ENCODE measurements at regions not wholly inside any gene's neighbourhood (a gene's known extent, or its start where the extent isn't known, plus 50 kb on each side); places are given as distances from the start of the nearest gene placed in this dataset.

DNA sequence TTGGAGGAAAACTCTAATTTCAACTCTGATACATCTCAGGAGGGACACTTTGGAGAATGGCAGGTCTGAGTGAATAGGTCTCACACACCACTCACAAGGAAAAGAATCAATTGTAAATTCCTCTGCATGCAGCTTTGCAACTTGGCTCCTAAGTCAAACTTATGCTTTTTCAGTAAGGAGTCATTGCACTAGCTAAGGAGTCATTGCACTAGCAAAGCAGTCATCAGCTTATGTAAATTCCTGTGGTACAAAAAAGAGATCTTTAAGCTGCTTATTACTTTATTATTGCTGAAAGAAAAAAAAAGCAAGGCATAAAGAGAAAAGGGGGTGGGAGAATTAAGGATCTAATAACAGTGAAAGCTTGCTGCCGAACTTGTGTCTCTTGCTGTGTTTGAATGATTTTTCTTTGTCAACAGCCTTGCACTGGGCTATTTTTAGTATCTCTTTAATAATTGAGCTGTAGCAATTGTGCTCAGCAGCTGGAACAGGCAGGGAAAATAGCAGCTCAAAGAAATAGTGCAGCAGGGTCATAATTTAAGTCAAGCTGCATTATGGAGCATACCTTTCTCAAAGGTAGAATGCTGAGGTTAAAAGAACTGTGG, 154.3 kb upstream of the ARPP21 start:
- DNase-seq (ENCODE audit: insufficient read length, low spot score) (no peak), FAIRE-seq (no peak)
- TF ChIP-seq TAF1 (IDR thresholded peaks at IDR 0.05; ENCODE audit: low read depth, low read length) = no peak

- TF ChIP-seq POLR2A (IDR thresholded peaks at IDR 0.05; ENCODE audit: low read depth, low read length) (no peak), POLR2AphosphoS5 (IDR thresholded peaks at IDR 0.05; ENCODE audit: low read depth, low read length) (no peak), PAX5 (IDR thresholded peaks at IDR 0.05; ENCODE audit: insufficient read depth, low read length, severe bottlenecking) (no peak), SPI1 (IDR thresholded peaks at IDR 0.05; ENCODE audit: low read depth, low read length) (no peak), POU2F2 (IDR thresholded peaks at IDR 0.05; ENCODE audit: low read depth, low read length) (no peak), TAF1 (IDR thresholded peaks at IDR 0.05; ENCODE audit: low read depth, low read length) (no peak)
- DNase-seq (ENCODE audit: insufficient read length, low spot score) (no peak), FAIRE-seq (no peak)
Observed at GRCh38 chr3:35486295-35486694, 153.0 kb upstream of the ARPP21 start.

DNA sequence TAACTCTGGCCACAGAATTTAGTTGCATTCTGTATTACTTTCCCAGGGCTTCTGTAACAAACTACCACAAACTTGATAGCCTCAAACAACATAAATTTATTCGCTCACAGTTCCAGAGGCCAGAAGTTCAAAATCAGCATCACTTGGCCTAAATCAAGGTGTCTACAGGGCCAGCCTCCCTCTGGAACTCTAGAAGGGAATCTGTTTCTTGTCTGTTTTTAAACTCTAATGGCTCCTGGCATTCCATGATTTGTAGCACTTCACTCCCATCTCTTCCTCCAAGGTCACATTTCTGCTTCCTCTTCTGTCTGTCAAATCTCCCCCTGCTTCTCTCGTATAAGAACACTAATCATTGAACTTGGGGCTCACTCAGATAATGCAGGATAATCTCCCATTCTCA, 151.9 kb upstream of the ARPP21 start:
- DNase-seq (ENCODE audit: insufficient read length, low spot score) = no peak
- TF ChIP-seq POU2F2 (IDR thresholded peaks at IDR 0.05; ENCODE audit: low read depth, low read length) (no peak), PAX5 (IDR thresholded peaks at IDR 0.05; ENCODE audit: insufficient read depth, low read length, severe bottlenecking) (no peak), TAF1 (IDR thresholded peaks at IDR 0.05; ENCODE audit: low read depth, low read length) (no peak), POLR2AphosphoS5 (IDR thresholded peaks at IDR 0.05; ENCODE audit: low read depth, low read length) (no peak), SPI1 (IDR thresholded peaks at IDR 0.05; ENCODE audit: low read depth, low read length) (no peak)
- no peak for FAIRE-seq

DNA sequence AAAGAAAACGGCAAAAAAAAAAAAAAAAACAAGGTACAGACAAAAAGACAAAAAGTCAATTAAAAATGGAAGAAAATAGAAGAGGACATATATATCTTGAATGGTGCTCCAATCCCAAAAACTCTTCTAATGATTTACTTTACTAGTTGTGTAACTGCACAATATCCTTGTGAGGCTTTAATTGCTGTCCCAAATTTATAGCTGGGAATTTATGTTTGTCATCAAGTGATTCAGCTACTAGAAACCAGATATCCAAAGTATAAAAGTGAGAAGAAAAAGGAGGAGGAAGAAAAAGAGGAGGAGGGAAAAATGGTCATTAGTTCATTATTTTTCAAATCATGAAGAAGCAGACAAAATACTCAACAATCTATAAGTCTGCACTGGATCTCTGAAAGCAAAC, 150.8 kb upstream of the ARPP21 start:
- DNase-seq (ENCODE audit: insufficient read length, low spot score) (no peak), FAIRE-seq (no peak)
- TF ChIP-seq PAX5 (IDR thresholded peaks at IDR 0.05; ENCODE audit: insufficient read depth, low read length, severe bottlenecking) (no peak), POU2F2 (IDR thresholded peaks at IDR 0.05; ENCODE audit: low read depth, low read length) (no peak), TAF1 (IDR thresholded peaks at IDR 0.05; ENCODE audit: low read depth, low read length) (no peak), POLR2AphosphoS5 (IDR thresholded peaks at IDR 0.05; ENCODE audit: low read depth, low read length) (no peak), POLR2A (IDR thresholded peaks at IDR 0.05; ENCODE audit: low read depth, low read length) (no peak), SPI1 (IDR thresholded peaks at IDR 0.05; ENCODE audit: low read depth, low read length) (no peak)

GRCh38 chr3:35492841-35493240, 146.5 kb upstream of the ARPP21 start:
- DNase-seq (ENCODE audit: insufficient read length, low spot score) (no peak), FAIRE-seq (no peak)
- TF ChIP-seq SPI1 (IDR thresholded peaks at IDR 0.05; ENCODE audit: low read depth, low read length) (no peak), POU2F2 (IDR thresholded peaks at IDR 0.05; ENCODE audit: low read depth, low read length) (no peak), POLR2A (IDR thresholded peaks at IDR 0.05; ENCODE audit: low read depth, low read length) (no peak), POLR2AphosphoS5 (IDR thresholded peaks at IDR 0.05; ENCODE audit: low read depth, low read length) (no peak), PAX5 (IDR thresholded peaks at IDR 0.05; ENCODE audit: insufficient read depth, low read length, severe bottlenecking) (no peak), TAF1 (IDR thresholded peaks at IDR 0.05; ENCODE audit: low read depth, low read length) (no peak)

DNA sequence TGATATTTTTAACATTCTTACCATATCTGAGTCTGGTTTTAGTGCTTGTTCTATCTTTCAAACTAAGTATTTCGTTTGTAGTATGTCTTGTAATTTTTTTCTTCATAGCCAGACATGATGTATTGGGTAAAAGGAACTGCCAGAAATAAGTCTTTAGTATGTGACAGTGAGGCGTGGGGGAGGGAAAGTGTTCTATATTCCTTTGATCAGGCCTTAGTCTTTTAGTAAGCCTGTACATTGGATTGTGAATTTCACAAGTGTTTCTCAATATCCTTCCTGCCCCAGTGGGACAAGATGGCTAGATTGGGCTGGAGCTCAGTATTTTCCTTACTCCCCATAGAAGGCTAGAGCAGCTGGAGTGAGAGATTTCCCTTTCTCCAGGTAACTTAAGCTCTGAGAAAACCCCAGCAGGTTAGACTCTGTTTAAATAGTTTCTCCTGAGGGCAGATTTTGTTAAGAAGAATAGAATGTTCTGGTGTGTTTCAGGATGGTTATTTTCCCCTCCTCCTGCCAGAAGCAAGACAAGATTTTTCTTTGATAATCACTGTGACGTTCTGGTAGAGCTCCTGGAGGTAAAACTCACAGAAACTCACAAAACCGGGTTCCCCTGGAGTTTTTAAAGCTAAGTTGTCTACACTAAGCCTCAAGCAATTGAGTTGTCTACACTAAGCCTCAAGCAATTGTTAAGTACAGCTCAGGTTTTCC, 140.7 kb upstream of the ARPP21 start:
- TF ChIP-seq POLR2A (IDR thresholded peaks at IDR 0.05; ENCODE audit: low read depth, low read length) (no peak), PAX5 (IDR thresholded peaks at IDR 0.05; ENCODE audit: insufficient read depth, low read length, severe bottlenecking) (no peak), POLR2AphosphoS5 (IDR thresholded peaks at IDR 0.05; ENCODE audit: low read depth, low read length) (no peak), SPI1 (IDR thresholded peaks at IDR 0.05; ENCODE audit: low read depth, low read length) (no peak), TAF1 (IDR thresholded peaks at IDR 0.05; ENCODE audit: low read depth, low read length) (no peak), POU2F2 (IDR thresholded peaks at IDR 0.05; ENCODE audit: low read depth, low read length) (no peak)
- FAIRE-seq (no peak), DNase-seq (ENCODE audit: insufficient read length, low spot score) (no peak)

DNA sequence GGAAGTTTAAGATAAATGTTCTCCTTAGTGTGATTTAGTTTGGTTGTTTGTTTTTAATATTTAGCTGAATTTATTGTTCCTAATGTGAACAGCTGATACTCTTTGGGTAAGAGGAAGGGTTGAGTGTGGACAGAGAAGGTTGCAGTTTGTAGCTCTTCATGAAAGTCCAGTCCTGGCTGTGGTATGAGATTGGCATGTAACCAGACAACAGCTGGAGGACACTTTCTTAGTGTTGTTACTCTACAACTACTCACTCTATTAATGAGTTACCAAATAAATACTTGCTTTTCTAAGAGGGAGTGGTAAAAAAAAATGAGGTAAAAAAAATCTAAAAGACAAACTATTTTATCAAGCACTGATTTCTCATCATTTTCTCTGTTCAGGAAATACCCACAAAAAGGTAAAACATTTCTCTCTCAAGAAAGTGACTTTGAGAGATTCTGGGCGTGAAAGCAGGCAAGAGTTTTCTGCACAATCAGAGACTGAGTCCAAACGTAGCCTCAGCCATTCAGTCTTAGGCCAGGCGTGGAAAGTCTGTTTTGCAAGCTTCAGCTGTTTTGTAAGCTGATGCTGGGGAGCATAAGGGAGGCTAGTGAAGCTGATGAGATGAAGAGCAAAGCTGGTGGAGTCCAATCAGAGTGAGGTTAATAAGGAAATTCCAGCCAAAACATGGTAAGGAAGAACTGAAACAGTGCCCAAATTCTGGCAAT, 138.5 kb upstream of the ARPP21 start:
- FAIRE-seq (no peak), DNase-seq (ENCODE audit: insufficient read length, low spot score) (no peak)
- TF ChIP-seq POU2F2 (IDR thresholded peaks at IDR 0.05; ENCODE audit: low read depth, low read length) = no peak
- no peak for TF ChIP-seq TAF1 (IDR thresholded peaks at IDR 0.05; ENCODE audit: low read depth, low read length)
- TF ChIP-seq SPI1 (IDR thresholded peaks at IDR 0.05; ENCODE audit: low read depth, low read length) = no peak
- no peak for TF ChIP-seq POLR2A (IDR thresholded peaks at IDR 0.05; ENCODE audit: low read depth, low read length)
- no peak for TF ChIP-seq PAX5 (IDR thresholded peaks at IDR 0.05; ENCODE audit: insufficient read depth, low read length, severe bottlenecking)
- TF ChIP-seq POLR2AphosphoS5 (IDR thresholded peaks at IDR 0.05; ENCODE audit: low read depth, low read length) = no peak

GRCh38 chr3:35502699-35503098, 136.6 kb upstream of the ARPP21 start:
- DNase-seq (ENCODE audit: insufficient read length, low spot score) = no peak
- TF ChIP-seq POLR2AphosphoS5 (IDR thresholded peaks at IDR 0.05; ENCODE audit: low read depth, low read length) = no peak
- no peak for TF ChIP-seq TAF1 (IDR thresholded peaks at IDR 0.05; ENCODE audit: low read depth, low read length)
- TF ChIP-seq POLR2A (IDR thresholded peaks at IDR 0.05; ENCODE audit: low read depth, low read length) = no peak
- no peak for TF ChIP-seq SPI1 (IDR thresholded peaks at IDR 0.05; ENCODE audit: low read depth, low read length)
- no peak for TF ChIP-seq POU2F2 (IDR thresholded peaks at IDR 0.05; ENCODE audit: low read depth, low read length)
- no peak for TF ChIP-seq PAX5 (IDR thresholded peaks at IDR 0.05; ENCODE audit: insufficient read depth, low read length, severe bottlenecking)
- no peak for FAIRE-seq

DNA sequence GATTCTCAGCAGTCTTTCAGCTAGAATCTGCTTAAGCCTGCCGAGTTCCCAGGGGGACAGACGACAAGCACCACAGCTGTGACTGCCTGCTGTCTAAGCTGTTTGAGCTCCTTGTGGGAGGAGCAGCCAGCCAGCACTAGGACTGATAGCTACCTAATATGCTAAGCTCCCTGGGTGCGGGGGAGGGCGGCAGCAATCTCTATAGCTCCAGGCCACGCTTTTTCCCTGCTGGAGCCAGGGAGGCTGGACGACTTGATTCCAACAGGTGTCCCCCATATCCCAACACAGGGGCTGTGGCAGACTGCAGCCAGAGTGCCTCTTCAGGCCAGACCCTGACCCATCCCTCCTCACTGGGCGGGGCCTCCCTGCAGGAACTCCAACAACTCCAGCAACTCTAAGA, 134.1 kb upstream of the ARPP21 start:
- FAIRE-seq = no peak
- DNase-seq (ENCODE audit: insufficient read length, low spot score) = no peak
- TF ChIP-seq PAX5 (IDR thresholded peaks at IDR 0.05; ENCODE audit: insufficient read depth, low read length, severe bottlenecking) (no peak), POLR2A (IDR thresholded peaks at IDR 0.05; ENCODE audit: low read depth, low read length) (no peak), POLR2AphosphoS5 (IDR thresholded peaks at IDR 0.05; ENCODE audit: low read depth, low read length) (no peak), TAF1 (IDR thresholded peaks at IDR 0.05; ENCODE audit: low read depth, low read length) (no peak)
